ENCODE measurements at regions not wholly inside any gene's neighbourhood (a gene's known extent, or its start where the extent isn't known, plus 50 kb on each side); places are given as distances from the start of the nearest gene placed in this dataset.
"Not testable (repeated sequence)": the region's sequence is repeated elsewhere in the genome, so short reads cannot be mapped to it uniquely, and the experiment has no call there.

- no peaks in the 10 kb centered on the region for H3K36me3 ChIP-seq (ENCODE audit: control insufficient read depth, insufficient read depth, low read length)
- no peaks in the 10 kb centered on the region for H3K79me2 ChIP-seq (ENCODE audit: control insufficient read depth, insufficient read depth, low read length)
- H2AFZ ChIP-seq (ENCODE audit: low read length), result no peak overlapping the region
- no peak overlapping the region for H3K4me2 ChIP-seq (ENCODE audit: extremely low read depth, insufficient read depth, low read length)
- H4K20me1 ChIP-seq (ENCODE audit: control insufficient read depth, extremely low read depth, insufficient read depth, low read length), result no peaks in the 10 kb centered on the region
- no peak for TF ChIP-seq EZH2 (IDR thresholded peaks at IDR 0.05; ENCODE audit: low read length, missing control alignments)
- no peak for TF ChIP-seq CTCF (conservative IDR thresholded peaks at IDR 0.05 in 1 of 2, IDR thresholded peaks at IDR 0.05 in 1 of 2; ENCODE audit: low read depth in 1 of 2, low read length in 2 of 2)
- no peak overlapping the region for H3K9ac ChIP-seq (ENCODE audit: insufficient read depth, low read length)
- H3K27ac ChIP-seq (ENCODE audit: insufficient read depth, low read length), result no peak overlapping the region
- no peak overlapping the region for H3K4me3 ChIP-seq (replicated peaks in 1 of 4; ENCODE audit: control extremely low read depth in 1 of 4, insufficient read depth in 1 of 4, low read depth in 3 of 4, low read length in 4 of 4)
- no peaks in the 10 kb centered on the region for H3K9me3 ChIP-seq (ENCODE audit: control insufficient read depth, insufficient read depth, low read depth, low read length)
- no peaks in the 10 kb centered on the region for H3K4me1 ChIP-seq (ENCODE audit: control insufficient read depth, extremely low read depth, insufficient read depth, low read length)
- no peak for DNase-seq (ENCODE audit: low read depth in 2 of 2)
- peaks cover 22% of the 10 kb centered on the region for H3K27me3 ChIP-seq (ENCODE audit: control insufficient read depth, insufficient read depth, low read length)
These were observed 337.4 kb downstream of the SRGAP2C start for GRCh38 chr1:121522061-121522759.

GRCh38 chr1:121523112-121523511 lies 338.3 kb downstream of the SRGAP2C start:
- peaks cover 19% of the 10 kb centered on the region for H3K27me3 ChIP-seq (ENCODE audit: control insufficient read depth, insufficient read depth, low read length)
- H4K20me1 ChIP-seq (ENCODE audit: control insufficient read depth, extremely low read depth, insufficient read depth, low read length); H3K27ac ChIP-seq (ENCODE audit: insufficient read depth, low read length); DNase-seq (ENCODE audit: low read depth in 2 of 2); H3K9me3 ChIP-seq (ENCODE audit: control insufficient read depth, insufficient read depth, low read depth, low read length); H3K4me3 ChIP-seq (replicated peaks in 1 of 4; ENCODE audit: control extremely low read depth in 1 of 4, insufficient read depth in 1 of 4, low read depth in 3 of 4, low read length in 4 of 4); H3K79me2 ChIP-seq (ENCODE audit: control insufficient read depth, insufficient read depth, low read length); H2AFZ ChIP-seq (ENCODE audit: low read length); H3K4me1 ChIP-seq (ENCODE audit: control insufficient read depth, extremely low read depth, insufficient read depth, low read length); H3K4me2 ChIP-seq (ENCODE audit: extremely low read depth, insufficient read depth, low read length); H3K36me3 ChIP-seq (ENCODE audit: control insufficient read depth, insufficient read depth, low read length); H3K9ac ChIP-seq (ENCODE audit: insufficient read depth, low read length): not testable (repeated sequence)

GRCh38 chr1:121525355-121525754 lies 340.6 kb downstream of the SRGAP2C start:
- TF ChIP-seq EZH2 (IDR thresholded peaks at IDR 0.05; ENCODE audit: low read length, missing control alignments), result no peak
- no peak for TF ChIP-seq CTCF (conservative IDR thresholded peaks at IDR 0.05 in 1 of 2, IDR thresholded peaks at IDR 0.05 in 1 of 2; ENCODE audit: low read depth in 1 of 2, low read length in 2 of 2)

GRCh38 chr1:121528958-121529357 lies 344.2 kb downstream of the SRGAP2C start:
- not testable (repeated sequence) for H3K4me1 ChIP-seq (ENCODE audit: control insufficient read depth, extremely low read depth, insufficient read depth, low read length); H2AFZ ChIP-seq (ENCODE audit: low read length); H3K27me3 ChIP-seq (ENCODE audit: control insufficient read depth, insufficient read depth, low read length); H4K20me1 ChIP-seq (ENCODE audit: control insufficient read depth, extremely low read depth, insufficient read depth, low read length); DNase-seq (ENCODE audit: low read depth in 2 of 2); H3K36me3 ChIP-seq (ENCODE audit: control insufficient read depth, insufficient read depth, low read length); H3K4me3 ChIP-seq (replicated peaks in 1 of 4; ENCODE audit: control extremely low read depth in 1 of 4, insufficient read depth in 1 of 4, low read depth in 3 of 4, low read length in 4 of 4); H3K4me2 ChIP-seq (ENCODE audit: extremely low read depth, insufficient read depth, low read length); H3K9me3 ChIP-seq (ENCODE audit: control insufficient read depth, insufficient read depth, low read depth, low read length); H3K27ac ChIP-seq (ENCODE audit: insufficient read depth, low read length); H3K79me2 ChIP-seq (ENCODE audit: control insufficient read depth, insufficient read depth, low read length); H3K9ac ChIP-seq (ENCODE audit: insufficient read depth, low read length)

More at GRCh38 chr1:121525355-121525754, 340.6 kb downstream of the SRGAP2C start:
- no peak overlapping the region for H3K27ac ChIP-seq (ENCODE audit: insufficient read depth, low read length)
- no peaks in the 10 kb centered on the region for H3K9me3 ChIP-seq (ENCODE audit: control insufficient read depth, insufficient read depth, low read depth, low read length)
- H3K4me1 ChIP-seq (ENCODE audit: control insufficient read depth, extremely low read depth, insufficient read depth, low read length), result no peaks in the 10 kb centered on the region
- no peaks in the 10 kb centered on the region for H3K27me3 ChIP-seq (ENCODE audit: control insufficient read depth, insufficient read depth, low read length)
- H3K9ac ChIP-seq (ENCODE audit: insufficient read depth, low read length), result no peak overlapping the region
- no peak overlapping the region for H2AFZ ChIP-seq (ENCODE audit: low read length)
- no peak overlapping the region for H3K4me3 ChIP-seq (replicated peaks in 1 of 4; ENCODE audit: control extremely low read depth in 1 of 4, insufficient read depth in 1 of 4, low read depth in 3 of 4, low read length in 4 of 4)
- no peak for DNase-seq (ENCODE audit: low read depth in 2 of 2)
- no peaks in the 10 kb centered on the region for H3K36me3 ChIP-seq (ENCODE audit: control insufficient read depth, insufficient read depth, low read length)
- no peak overlapping the region for H3K4me2 ChIP-seq (ENCODE audit: extremely low read depth, insufficient read depth, low read length)
- no peaks in the 10 kb centered on the region for H3K79me2 ChIP-seq (ENCODE audit: control insufficient read depth, insufficient read depth, low read length)
- H4K20me1 ChIP-seq (ENCODE audit: control insufficient read depth, extremely low read depth, insufficient read depth, low read length), result no peaks in the 10 kb centered on the region

- H3K4me3 ChIP-seq (replicated peaks in 1 of 4; ENCODE audit: control extremely low read depth in 1 of 4, insufficient read depth in 1 of 4, low read depth in 3 of 4, low read length in 4 of 4); H3K4me2 ChIP-seq (ENCODE audit: extremely low read depth, insufficient read depth, low read length); H2AFZ ChIP-seq (ENCODE audit: low read length); H3K36me3 ChIP-seq (ENCODE audit: control insufficient read depth, insufficient read depth, low read length); H3K9ac ChIP-seq (ENCODE audit: insufficient read depth, low read length); H4K20me1 ChIP-seq (ENCODE audit: control insufficient read depth, extremely low read depth, insufficient read depth, low read length); H3K27me3 ChIP-seq (ENCODE audit: control insufficient read depth, insufficient read depth, low read length); DNase-seq (ENCODE audit: low read depth in 2 of 2); H3K9me3 ChIP-seq (ENCODE audit: control insufficient read depth, insufficient read depth, low read depth, low read length); H3K4me1 ChIP-seq (ENCODE audit: control insufficient read depth, extremely low read depth, insufficient read depth, low read length); H3K79me2 ChIP-seq (ENCODE audit: control insufficient read depth, insufficient read depth, low read length); H3K27ac ChIP-seq (ENCODE audit: insufficient read depth, low read length): not testable (repeated sequence)
These were observed 345.3 kb downstream of the SRGAP2C start for GRCh38 chr1:121530026-121530425.
